ENCODE measurements at regions not wholly inside any gene's neighbourhood (a gene's known extent, or its start where the extent isn't known, plus 50 kb on each side); places are given as distances from the start of the nearest gene placed in this dataset.
"Not testable (repeated sequence)": the region's sequence is repeated elsewhere in the genome, so short reads cannot be mapped to it uniquely, and the experiment has no call there.

- not testable (repeated sequence) for DNase-seq (ENCODE audit: low read depth in 4 of 4, low spot score in 1 of 4)
These were observed 242.2 kb upstream of the PRSS1 start for GRCh38 chr7:142507066-142507465.

DNA sequence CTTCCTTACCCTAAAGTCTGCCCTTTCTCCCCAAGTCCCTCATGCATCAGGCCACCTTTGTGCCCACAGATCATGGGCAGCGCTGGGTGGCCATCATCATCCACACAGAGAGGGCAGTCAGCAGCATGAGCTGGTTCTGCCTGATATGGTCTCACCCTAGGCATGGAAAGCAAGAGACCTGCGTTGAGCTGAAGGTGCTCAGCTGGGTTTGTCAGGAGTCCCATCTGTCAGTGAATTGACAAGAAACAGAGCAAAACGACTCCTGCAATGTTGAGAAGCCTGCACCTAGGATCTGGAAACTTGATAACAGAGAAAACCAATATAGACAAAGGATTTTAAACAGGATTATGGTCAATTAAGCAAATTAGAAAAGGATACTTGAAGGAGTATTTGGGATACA lies 242.7 kb upstream of the PRSS1 start:
- DNase-seq (ENCODE audit: low read depth in 4 of 4, low spot score in 1 of 4), result no peak

DNA sequence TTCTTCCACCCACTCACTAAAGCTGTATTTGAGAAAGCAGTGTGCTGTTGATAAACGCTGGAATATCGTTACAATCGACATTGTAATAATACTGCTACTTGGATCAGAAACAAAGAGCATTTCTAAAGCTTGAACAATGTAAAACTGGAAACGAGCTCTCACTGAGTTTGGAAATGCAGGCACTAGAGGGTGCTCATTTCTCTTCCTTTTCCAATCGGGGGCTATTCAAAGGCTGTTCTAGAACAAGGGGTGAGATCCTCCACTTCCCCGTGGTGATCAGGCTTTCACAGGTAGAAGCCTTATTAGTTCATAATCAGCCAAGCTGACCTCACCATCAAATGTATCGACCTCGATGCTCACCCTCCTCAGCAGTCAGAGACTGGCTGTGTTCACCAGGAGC lies 245.3 kb upstream of the PRSS1 start:
- not testable (repeated sequence) for DNase-seq (ENCODE audit: low read depth in 4 of 4, low spot score in 1 of 4)

DNA sequence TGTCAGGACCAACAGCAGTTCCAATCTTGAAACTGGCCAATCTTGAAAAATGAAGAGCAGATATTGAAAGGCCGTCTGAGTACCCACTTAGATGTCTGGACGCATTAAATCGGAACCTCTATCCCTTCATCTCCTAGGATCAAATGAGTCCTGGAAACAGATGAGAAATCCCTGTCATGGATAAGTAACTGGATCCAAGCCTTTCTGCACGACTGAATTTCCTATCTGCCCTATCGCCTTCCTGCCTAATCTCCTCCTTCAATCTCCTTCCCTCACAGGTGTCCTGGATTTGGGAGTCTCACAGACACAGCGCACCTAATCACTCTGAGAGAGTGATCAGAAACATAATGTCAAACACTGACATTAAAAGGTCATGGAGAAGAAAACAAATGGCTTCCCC lies 245.2 kb upstream of the PRSS58 start:
- no peak for DNase-seq (ENCODE audit: low read depth in 4 of 4, low spot score in 1 of 4)

DNA sequence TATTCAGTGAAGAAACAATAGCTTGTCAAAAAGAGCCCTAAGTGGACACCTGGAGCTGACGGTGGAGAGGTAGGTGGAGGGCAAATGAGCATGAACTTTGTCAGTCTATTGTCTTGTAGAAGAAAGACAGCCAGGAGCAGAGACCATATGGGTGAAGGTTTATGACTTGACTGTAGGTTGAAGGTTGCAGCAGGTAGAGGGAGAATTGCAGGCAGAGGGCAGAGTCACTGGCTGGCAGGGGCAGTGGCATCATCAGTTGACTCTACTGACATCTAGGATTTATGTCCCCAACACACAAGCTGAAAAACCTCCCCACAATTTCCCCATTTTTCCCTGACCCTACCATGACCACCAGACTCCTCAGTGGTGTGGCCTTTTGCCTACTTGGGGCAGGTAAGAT lies 243.6 kb upstream of the PRSS58 start:
- DNase-seq (ENCODE audit: low read depth in 4 of 4, low spot score in 1 of 4), result no peak

DNA sequence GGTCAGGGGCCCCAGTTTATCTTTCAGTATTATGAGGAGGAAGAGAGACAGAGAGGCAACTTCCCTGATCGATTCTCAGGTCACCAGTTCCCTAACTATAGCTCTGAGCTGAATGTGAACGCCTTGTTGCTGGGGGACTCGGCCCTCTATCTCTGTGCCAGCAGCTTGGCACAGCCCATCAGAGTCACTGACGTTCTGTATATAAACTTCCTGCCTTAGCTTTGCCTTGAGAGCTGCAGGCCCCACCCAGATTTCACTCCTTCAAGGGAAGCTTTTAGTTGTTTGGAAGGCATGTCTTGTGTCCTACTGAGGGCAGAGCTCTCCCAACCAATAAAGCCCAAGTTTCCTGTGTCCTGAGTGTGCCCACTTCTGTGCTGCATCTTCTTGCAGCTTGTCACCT lies 242.5 kb upstream of the PRSS58 start:
- no peak for DNase-seq (ENCODE audit: low read depth in 4 of 4, low spot score in 1 of 4)

DNA sequence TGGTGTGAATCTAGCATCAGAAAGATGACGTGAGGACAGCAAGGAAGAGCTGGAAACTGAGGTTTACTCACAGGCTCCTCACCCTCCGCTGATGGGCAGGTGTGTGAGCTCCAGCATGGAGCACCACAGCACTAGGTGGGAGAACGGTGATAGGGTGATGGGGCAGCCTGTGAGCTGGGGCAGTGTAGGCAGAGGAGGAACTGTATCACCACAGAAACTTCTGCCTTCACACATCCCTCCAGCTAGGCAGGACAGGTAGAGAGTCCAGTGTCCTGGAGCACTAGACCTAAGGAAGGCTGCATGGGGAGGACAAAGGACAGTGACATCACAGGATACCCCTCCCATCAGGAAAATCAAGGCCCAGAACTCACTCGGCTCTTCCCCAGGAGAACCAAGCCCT lies 241.8 kb upstream of the PRSS58 start:
- no peak for DNase-seq (ENCODE audit: low read depth in 4 of 4, low spot score in 1 of 4)

DNA sequence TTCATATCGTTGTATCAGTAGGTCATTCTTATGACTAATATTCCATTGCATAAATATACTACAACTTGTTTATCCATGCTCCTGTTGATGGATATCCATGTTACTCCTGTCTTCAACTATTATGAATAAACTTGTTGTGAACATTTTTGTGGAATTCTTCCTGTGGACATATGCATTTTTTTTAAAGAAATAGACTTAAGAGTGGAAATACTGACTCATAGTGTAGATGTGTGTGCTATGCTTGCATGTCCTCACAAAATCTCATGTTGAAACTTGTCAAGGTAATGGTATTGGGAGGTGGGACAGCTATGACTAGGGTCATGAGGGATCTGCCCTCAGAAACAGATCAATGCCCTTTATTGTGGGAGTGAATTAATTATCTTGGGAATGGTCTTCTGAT lies 240.5 kb upstream of the PRSS58 start:
- no peak for DNase-seq (ENCODE audit: low read depth in 4 of 4, low spot score in 1 of 4)

- no peak for DNase-seq (ENCODE audit: low read depth in 4 of 4, low spot score in 1 of 4)
These were observed 238.7 kb upstream of the PRSS58 start for GRCh38 chr7:142496545-142496991.

GRCh38 chr7:142495879-142496278 lies 238.0 kb upstream of the PRSS58 start:
- DNase-seq (ENCODE audit: low read depth in 4 of 4, low spot score in 1 of 4), result not testable (repeated sequence)

- DNase-seq (ENCODE audit: low read depth in 4 of 4, low spot score in 1 of 4), result not testable (repeated sequence)
These were observed 237.4 kb upstream of the PRSS58 start for GRCh38 chr7:142495301-142495700.

DNA sequence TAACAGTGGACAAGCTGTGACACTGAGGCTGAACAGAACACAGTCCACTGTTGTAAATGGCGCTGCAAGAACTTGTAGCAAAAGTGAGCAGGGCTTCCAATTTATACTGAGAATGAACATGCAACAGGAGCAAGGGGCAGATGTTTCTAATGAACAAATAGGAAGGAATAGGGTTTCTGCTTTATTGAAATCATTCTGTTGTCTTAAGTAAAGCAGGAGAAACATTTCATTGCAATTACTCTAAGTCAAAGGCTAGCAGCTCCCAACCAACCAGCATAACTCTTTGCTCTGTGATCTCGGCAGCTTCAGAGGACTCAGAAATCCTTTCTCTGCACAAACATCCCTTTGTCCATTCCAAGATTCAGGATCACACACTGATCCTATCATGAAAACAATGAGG lies 236.2 kb upstream of the PRSS58 start:
- no peak for DNase-seq (ENCODE audit: low read depth in 4 of 4, low spot score in 1 of 4)

DNA sequence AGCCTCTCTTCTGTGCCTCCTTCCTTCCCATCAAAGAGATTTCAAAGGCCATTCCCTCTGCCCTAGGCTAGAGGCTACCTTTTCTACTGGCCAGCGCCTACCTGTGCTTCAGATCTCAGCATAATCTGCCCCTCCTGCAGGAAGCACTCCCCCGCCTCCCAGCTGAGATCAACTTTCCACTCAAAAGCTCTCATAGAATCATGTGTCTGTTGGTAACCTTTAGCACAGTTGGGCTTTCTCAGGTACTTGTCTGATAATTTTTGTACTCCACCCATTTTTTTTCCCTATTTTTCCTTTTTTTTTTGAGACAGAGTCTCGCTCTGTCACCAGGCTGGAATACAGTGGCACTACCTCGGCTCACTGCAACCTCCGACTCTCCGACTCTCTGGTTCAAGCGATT lies 231.0 kb upstream of the PRSS58 start:
- DNase-seq (ENCODE audit: low read depth in 4 of 4, low spot score in 1 of 4), result no peak

DNA sequence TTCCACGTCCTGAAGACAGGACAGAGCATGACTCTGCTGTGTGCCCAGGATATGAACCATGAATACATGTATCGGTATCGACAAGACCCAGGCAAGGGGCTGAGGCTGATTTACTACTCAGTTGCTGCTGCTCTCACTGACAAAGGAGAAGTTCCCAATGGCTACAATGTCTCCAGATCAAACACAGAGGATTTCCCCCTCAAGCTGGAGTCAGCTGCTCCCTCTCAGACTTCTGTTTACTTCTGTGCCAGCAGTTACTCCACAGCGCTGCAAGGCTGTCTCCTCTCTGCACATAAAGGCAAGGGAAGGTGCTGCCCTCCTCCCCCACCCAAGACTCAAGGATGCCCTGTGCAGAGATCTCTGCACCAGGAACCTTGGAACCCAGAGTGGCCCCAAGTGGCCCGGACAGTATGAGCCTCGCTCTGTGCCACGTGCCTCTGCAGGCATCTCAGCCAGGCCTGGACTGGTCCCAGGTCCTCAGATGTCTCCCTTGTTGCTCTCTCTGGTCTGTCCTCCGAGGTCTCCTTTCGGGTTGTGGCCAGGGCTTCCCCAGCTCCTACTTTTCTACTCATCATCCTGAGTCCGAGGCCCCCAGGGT lies 230.3 kb upstream of the PRSS58 start:
- DNase-seq (ENCODE audit: low read depth in 4 of 4, low spot score in 1 of 4), result no peak

- DNase-seq (ENCODE audit: low read depth in 4 of 4, low spot score in 1 of 4), result not testable (repeated sequence)
These were observed 229.7 kb upstream of the PRSS58 start for GRCh38 chr7:142487565-142487964.

GRCh38 chr7:142487124-142487523 lies 229.3 kb upstream of the PRSS58 start:
- no peak for DNase-seq (ENCODE audit: low read depth in 4 of 4, low spot score in 1 of 4)

DNA sequence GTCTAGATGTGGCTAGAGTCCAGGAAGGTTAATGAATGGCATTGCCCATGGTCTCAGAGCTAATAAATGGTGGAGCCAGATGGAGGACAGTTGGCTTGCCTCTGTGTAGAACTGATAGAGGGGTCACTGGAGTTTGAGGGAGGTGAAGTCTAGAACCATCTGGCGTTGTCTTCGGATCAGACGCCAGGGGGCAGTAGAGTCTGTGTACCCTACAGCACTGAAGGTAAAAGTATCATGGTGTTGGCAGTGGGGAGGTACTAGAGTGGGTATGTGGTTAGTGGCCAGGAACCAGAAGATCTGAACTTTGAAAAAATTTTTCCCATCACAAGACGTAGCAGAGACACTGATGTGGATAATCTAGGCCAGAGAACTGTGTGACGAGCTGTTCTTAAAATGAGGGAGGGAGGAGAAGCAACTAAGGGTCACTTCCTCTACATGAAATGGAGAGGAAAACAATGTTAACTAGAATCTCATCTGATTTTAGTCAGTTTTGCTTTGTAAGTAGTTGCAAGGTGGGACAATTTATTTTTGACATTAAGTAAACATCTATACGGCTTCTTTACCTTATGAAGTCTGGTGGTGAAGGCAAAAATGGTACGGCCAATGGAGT lies 227.9 kb upstream of the PRSS58 start:
- no peak for DNase-seq (ENCODE audit: low read depth in 4 of 4, low spot score in 1 of 4)

DNA sequence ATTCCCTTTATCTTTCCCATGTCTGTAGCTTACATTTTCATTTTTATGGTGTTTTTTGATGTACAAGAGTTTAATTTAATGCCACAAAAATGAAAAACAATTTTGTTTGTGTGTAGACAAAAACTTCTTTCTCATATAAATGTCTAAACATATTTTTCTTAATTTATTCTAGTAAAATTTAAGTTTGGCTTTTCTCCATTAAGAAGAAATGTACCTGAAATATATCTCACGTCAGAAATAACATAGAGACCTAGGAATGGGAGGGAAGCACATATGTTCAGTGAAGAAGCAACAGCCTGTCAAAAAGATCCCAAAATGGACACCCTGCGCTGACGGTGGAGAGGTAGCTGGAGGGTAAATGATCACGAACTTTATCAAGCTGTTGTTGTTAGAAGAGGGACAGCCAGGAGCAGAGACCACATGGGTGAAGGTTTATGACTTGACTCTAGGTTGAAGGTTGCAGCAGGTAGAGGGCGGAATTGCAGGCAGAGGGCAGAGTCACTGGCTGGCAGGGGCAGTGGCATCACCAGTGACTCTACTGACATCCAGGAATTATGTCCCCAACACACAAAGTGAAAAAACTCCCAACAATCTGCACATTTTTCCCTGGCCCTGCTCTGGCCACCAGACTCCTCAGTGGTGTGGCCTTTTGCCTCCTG lies 225.9 kb upstream of the PRSS58 start:
- no peak for DNase-seq (ENCODE audit: low read depth in 4 of 4, low spot score in 1 of 4)

DNA sequence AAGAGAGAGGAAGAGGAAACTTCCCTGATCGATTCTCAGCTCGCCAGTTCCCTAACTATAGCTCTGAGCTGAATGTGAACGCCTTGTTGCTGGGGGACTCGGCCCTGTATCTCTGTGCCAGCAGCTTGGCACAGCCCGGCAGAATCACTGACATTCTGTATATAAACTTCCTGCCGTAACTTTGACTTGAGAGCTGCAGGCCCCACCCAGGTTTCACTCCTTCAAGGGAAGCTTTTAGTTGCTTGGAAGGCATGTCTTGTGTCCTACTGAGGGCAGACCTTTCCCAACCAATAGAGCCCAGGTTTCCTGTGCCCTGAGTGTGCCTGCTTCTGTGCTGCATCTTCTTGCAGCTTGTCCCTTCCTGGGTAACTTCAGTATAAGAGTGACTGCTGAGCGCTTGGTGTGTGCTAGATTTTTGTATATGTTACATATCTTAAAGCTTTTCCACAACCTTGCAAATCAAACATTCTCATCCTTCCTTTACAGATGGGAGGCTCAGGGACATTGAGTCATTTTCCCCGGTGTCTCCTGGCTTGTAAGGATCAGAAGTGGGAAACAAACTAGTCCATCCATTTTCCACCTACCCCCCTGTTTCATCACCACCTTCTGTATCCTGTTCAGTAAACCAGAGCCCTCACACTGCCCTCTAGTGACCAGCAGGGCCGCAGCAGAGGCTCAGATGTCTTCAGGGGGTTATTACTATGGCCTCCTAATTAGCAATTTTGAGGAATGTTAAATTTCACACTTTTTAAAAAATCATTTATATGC lies 225.2 kb upstream of the PRSS58 start:
- peak in 1 of 4 experiments; percentile 38 for DNase-seq (ENCODE audit: low read depth in 4 of 4, low spot score in 1 of 4)

GRCh38 chr7:142481548-142481947 lies 223.7 kb upstream of the PRSS58 start:
- no peak for DNase-seq (ENCODE audit: low read depth in 4 of 4, low spot score in 1 of 4)

- no peak for DNase-seq (ENCODE audit: low read depth in 4 of 4, low spot score in 1 of 4)
These were observed 220.8 kb upstream of the PRSS58 start for GRCh38 chr7:142478479-142479220.
